Thymus (tissue), 11 donors: ENCODE measurements at regions not wholly inside any gene's neighbourhood (a gene's known extent, or its start where the extent isn't known, plus 50 kb on each side); places are given as distances from the start of the nearest gene placed in this dataset.

ENCODE experiments used
- DNase-seq, 9 donors: peaks; one replicate each; pipeline ENCODE4 v3.0.0-alpha.2; 2013; ENCODE audit warnings: low spot score in 9 of 9, low read depth in 6 of 9, missing footprints in 1 of 9
- H3K27ac ChIP-seq, 2 donors: one replicate each; pipeline ENCODE4 v1.5.1; 2013; ENCODE audit warnings: control low read depth in 1 of 2, low read depth in 1 of 2, low read length in 1 of 2, mild to moderate bottlenecking in 1 of 2, moderate library complexity in 1 of 2
- H3K27me3 ChIP-seq, 2 donors: one replicate each; pipeline ENCODE4 v1.5.1; 2013; ENCODE audit warnings: low read length in 1 of 2; ENCODE audit not compliant: control insufficient read depth in 2 of 2, insufficient read depth in 1 of 2
- H3K36me3 ChIP-seq, 2 donors: one replicate each; pipeline ENCODE4 v1.5.1; 2013; ENCODE audit warnings: low read length in 1 of 2, mild to moderate bottlenecking in 1 of 2, moderate library complexity in 1 of 2; ENCODE audit not compliant: control insufficient read depth in 2 of 2, insufficient read depth in 2 of 2
- H3K4me1 ChIP-seq, 2 donors: one replicate each; pipeline ENCODE4 v1.5.1; 2013; ENCODE audit warnings: low read length in 2 of 2; ENCODE audit not compliant: control insufficient read depth in 2 of 2, insufficient read depth in 2 of 2
- H3K4me3 ChIP-seq, 2 donors: one replicate each; pipeline ENCODE4 v1.5.1; 2013; ENCODE audit warnings: low read length in 2 of 2, control low read depth in 1 of 2, mild to moderate bottlenecking in 1 of 2
- H3K9me3 ChIP-seq, 2 donors: one replicate each; pipeline ENCODE4 v1.5.1; 2013; ENCODE audit warnings: low read length in 1 of 2, mild to moderate bottlenecking in 1 of 2; ENCODE audit not compliant: control insufficient read depth in 2 of 2, insufficient read depth in 1 of 2
- WGBS: extraction: QIAGEN DNeasy Blood & Tissue Kit; methylation state at CpG from one replicate; pipeline ENCODE4 v1.1.7; 2013; 5-methylcytosine and 5-hydroxymethylcytosine counted together
- donor health status: healthy.

DNA sequence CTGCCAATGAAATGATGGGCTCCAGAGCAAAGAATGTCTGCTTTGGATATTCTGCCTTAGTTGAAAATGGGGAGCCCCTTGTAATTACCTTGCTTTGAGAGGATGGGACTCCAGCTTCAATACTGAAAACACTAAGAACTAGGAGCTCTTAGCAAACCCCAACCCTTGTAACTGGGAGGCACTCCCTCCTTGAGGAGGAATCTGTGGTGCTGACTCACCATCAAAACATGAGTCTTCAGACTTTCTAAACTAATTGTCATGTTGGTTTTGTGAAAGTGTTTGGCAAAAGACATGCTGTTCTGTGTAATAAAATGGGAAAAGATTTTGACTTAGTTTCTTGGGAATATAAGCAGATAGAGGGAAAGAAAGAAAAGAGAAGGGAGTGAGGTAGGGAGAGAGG lies 91.9 kb upstream of the PTPRD start:
- Histone ChIP-seq H3K9me3 (no peaks in the 10 kb centered on the region), H3K4me1 (no peaks in the 10 kb centered on the region), H3K27me3 (no peaks in the 10 kb centered on the region), H3K27ac (no peak overlapping the region), H3K4me3 (no peak overlapping the region), H3K36me3 (no peaks in the 10 kb centered on the region)
- DNase-seq, result no peak

DNA sequence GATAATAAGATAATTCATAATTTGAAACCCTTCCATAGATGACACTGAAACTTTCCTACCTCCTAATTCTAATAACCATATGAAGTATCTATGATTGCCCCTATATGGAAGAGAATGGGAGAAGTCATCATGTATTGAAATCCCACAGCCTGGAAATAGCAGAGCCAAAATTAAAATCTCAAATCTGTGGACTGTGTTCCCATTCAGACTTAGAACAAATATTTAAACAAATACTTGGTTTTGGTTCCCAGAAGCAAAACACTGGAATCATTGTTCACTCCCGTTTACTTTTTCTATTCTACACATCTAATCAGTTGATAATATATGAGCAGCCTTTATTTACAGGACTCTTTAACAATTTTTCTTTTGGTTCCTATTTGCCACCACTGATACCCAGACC lies 92.6 kb upstream of the PTPRD start:
- DNase-seq, result no peak
- H3K4me1 ChIP-seq, result no peaks in the 10 kb centered on the region
- no peaks in the 10 kb centered on the region for H3K9me3 ChIP-seq
- whole genome bisulfite sequencing, result 87% methylated on average over 1 of the region's 1 CpG
- no peak overlapping the region for H3K4me3 ChIP-seq
- no peaks in the 10 kb centered on the region for H3K27me3 ChIP-seq
- no peaks in the 10 kb centered on the region for H3K36me3 ChIP-seq
- no peak overlapping the region for H3K27ac ChIP-seq

DNA sequence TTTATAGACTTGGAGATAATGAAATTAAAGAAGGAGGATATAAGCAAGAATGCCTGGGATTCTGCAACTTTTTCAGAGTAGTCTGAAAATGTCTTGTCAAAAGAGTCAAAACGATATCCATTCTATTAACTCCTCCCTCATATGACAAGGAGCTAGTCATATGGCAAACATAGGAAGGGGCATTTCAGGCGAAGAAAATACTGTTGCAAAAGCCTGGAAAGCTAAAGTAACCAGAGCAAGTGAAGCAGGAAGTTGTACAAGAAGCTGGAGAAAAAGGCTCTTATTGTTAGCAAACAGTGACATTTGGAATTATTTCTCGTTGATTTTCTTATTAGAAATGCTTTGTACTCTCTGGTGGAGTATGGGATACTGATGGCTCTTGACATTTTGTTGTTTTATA lies 94.0 kb upstream of the PTPRD start:
- H3K4me1 ChIP-seq, result no peaks in the 10 kb centered on the region
- no peak for DNase-seq
- no peaks in the 10 kb centered on the region for H3K36me3 ChIP-seq
- WGBS, result 75% methylated on average over 3 of the region's 3 CpGs
- H3K4me3 ChIP-seq, result no peak overlapping the region
- H3K9me3 ChIP-seq, result no peaks in the 10 kb centered on the region
- no peaks in the 10 kb centered on the region for H3K27me3 ChIP-seq
- no peak overlapping the region for H3K27ac ChIP-seq

DNA sequence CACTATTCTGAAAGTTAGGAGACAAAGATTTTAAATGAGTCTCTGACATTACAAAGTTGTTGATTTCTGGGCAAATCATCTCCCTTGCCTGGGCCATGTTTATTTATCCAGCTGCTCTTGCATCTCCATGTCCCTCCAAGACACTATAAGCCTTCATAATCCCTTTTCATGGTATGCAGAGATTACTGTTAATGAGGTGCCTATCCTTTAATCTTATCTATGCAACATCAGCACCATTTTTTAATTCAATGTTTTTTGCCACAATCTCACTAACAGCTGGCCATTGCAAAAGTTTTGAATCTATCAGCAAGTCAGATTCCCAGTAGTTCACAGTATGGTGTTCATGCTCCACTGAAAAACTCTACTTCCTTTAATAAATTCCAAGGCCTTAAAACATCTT lies 108.5 kb upstream of the PTPRD start:
- Histone ChIP-seq H3K4me3 (no peak overlapping the region), H3K36me3 (no peaks in the 10 kb centered on the region), H3K27me3 (no peaks in the 10 kb centered on the region), H3K27ac (no peak overlapping the region), H3K9me3 (no peaks in the 10 kb centered on the region), H3K4me1 (no peaks in the 10 kb centered on the region)
- DNase-seq, result no peak

DNA sequence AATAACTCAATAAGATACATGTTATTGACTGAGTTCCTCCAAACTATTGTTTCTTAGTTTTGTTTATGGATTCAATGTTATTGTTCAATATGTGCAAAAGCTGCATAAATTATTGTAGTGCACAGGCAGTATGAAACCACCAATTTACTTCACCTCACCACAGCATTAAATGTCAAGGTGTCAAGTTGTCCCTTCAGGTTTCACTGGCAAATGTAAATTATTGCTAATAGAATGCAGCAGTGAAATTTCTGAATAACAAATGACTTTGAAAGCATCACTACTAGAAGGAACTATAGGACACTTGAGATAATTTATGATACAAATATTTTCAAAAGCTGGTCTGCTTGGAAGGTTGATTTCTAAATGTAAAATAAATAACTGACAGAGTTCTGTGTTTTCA lies 116.4 kb upstream of the PTPRD start:
- Histone ChIP-seq H3K4me3 (no peak overlapping the region), H3K4me1 (no peaks in the 10 kb centered on the region), H3K27me3 (no peaks in the 10 kb centered on the region), H3K27ac (no peak overlapping the region), H3K36me3 (no peaks in the 10 kb centered on the region), H3K9me3 (no peaks in the 10 kb centered on the region)
- no peak for DNase-seq

DNA sequence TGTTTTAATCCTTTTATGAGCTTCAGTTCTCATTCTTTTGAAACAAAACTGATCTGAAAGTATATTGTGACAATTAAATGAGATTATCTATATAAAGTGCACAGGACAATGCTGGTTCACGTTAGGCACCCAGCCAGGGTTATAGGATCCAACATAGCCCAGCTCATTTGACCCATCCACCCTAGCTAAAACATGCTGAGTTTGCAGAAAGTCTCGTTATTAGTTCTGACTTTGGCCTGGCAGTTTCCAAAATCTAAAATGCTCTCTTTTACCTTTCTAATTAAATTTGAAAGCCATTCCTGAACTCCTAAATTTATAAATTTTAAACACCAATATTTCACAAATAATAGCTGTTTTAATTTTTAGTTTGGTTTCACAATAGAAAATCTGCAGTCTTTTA lies 131.9 kb upstream of the PTPRD start:
- Histone ChIP-seq H3K9me3 (no peaks in the 10 kb centered on the region), H3K4me1 (no peaks in the 10 kb centered on the region), H3K27ac (no peak overlapping the region), H3K36me3 (no peaks in the 10 kb centered on the region), H3K4me3 (no peak overlapping the region), H3K27me3 (no peaks in the 10 kb centered on the region)
- WGBS, result 76% methylated on average over 2 of the region's 2 CpGs
- no peak for DNase-seq

DNA sequence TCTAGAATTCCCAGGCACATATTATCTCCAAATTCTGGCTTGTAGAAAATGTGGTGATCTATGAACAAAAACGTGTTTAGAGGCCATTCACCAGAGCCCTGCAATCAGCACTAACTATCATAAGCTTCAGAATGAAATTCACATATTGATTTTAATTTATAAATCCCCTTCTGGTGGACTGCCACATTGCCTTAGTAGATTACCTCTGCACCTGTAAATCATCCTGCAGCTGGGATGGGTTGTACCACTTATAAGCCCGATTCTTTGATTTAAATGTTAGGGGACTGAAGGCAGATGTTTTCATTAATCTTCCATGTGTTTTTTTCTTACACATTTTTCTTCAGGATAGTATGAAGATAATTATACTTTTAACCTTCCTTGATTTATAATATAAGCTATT lies 140.7 kb upstream of the PTPRD start:
- H3K27ac ChIP-seq, result no peak overlapping the region
- 80% methylated on average over 2 of the region's 2 CpGs for WGBS
- H3K4me1 ChIP-seq, result no peaks in the 10 kb centered on the region
- H3K27me3 ChIP-seq, result no peaks in the 10 kb centered on the region
- H3K4me3 ChIP-seq, result no peak overlapping the region
- no peak for DNase-seq
- H3K36me3 ChIP-seq, result no peaks in the 10 kb centered on the region
- no peaks in the 10 kb centered on the region for H3K9me3 ChIP-seq

DNA sequence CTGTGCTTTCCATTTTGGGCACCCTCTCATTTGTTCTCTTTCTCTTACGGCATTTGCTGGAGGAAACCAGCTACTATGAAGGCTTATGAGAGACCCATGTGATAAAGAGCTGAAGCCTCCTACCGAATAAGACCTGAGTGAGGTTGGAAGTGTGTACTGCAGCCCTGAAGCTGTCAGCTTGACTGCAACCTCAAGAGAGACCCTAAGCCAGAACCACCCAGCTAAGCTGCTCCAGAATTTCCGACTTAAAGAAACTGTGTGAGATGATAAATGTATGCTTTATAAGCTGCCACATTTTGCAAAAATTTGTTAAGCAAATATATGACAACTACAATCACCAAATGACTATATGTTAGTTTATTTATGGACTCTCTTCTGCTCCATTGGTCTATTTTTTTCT lies 151.7 kb upstream of the PTPRD start:
- H3K27ac ChIP-seq, result no peak overlapping the region
- no peaks in the 10 kb centered on the region for H3K36me3 ChIP-seq
- no peaks in the 10 kb centered on the region for H3K4me1 ChIP-seq
- no peaks in the 10 kb centered on the region for H3K27me3 ChIP-seq
- 92% methylated on average over 3 of the region's 3 CpGs for WGBS
- DNase-seq, result no peak
- H3K4me3 ChIP-seq, result no peak overlapping the region
- H3K9me3 ChIP-seq, result peaks cover 0 to 6% of the 10 kb centered on the region in 2 donors

DNA sequence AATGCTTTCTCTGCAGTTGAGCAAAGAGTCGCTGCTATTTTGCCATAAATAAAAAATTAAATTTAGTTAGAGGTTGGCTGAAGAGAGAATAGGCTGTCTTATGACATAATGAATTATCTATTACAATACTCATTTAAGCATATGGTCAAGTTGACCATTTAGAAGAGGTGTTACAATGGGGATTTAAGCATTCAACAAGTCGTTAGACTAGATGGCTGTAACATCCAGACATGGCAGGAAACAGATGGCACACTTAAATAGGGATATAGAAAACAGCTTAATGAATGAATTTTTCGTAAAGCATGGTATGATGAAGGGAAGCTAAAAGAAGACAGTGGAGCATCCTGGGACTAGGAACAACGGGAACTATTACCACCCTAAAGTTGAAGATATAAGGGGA lies 160.3 kb upstream of the PTPRD start:
- no peak overlapping the region for H3K4me3 ChIP-seq
- H3K4me1 ChIP-seq, result no peaks in the 10 kb centered on the region
- H3K27me3 ChIP-seq, result no peaks in the 10 kb centered on the region
- H3K36me3 ChIP-seq, result no peaks in the 10 kb centered on the region
- peaks cover 0 to 3% of the 10 kb centered on the region in 2 donors for H3K9me3 ChIP-seq
- 50% methylated on average over 4 of the region's 4 CpGs for WGBS
- no peak overlapping the region for H3K27ac ChIP-seq
- no peak for DNase-seq

DNA sequence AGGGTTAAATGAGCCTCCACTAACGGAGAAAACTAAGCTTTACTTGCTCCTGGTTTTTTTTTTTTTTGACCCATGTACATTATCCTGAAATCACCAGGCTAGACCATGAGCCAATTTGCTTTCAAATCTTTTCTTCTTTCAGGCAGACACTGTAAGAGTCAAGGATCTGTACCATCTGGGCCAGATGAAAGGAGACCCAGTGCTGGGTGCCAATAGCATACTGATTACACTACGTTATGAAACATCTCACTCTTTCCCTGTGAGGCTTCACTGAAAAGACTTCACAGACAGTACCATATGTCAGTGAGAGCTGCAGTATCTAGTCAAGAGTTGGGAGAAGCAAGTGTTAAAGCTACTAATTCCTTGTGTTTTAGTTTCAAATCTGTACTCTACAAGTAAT lies 161.2 kb upstream of the PTPRD start:
- H3K27me3 ChIP-seq, result no peaks in the 10 kb centered on the region
- 90% methylated on average over 2 of the region's 2 CpGs for WGBS
- no peak overlapping the region for H3K4me3 ChIP-seq
- H3K36me3 ChIP-seq, result no peaks in the 10 kb centered on the region
- peaks cover 0 to 10% of the 10 kb centered on the region in 2 donors for H3K9me3 ChIP-seq
- no peak for DNase-seq
- H3K4me1 ChIP-seq, result no peaks in the 10 kb centered on the region
- no peak overlapping the region for H3K27ac ChIP-seq
